PC-3 (cell line): ENCODE measurements at regions not wholly inside any gene's neighbourhood (a gene's known extent, or its start where the extent isn't known, plus 50 kb on each side); places are given as distances from the start of the nearest gene placed in this dataset.

Experiments
- CTCF ChIP-seq: fragments of 300-600 bp; sonication (generic); conservative IDR thresholded peaks from 2 replicates; pipeline ENCODE4 v1.5.1; 2017; ENCODE audit warnings: antibody characterized with exemption, low read depth, mild to moderate bottlenecking, low read length
- EZH2 ChIP-seq: fragments of 300-600 bp; sonication (generic); IDR thresholded peaks from one replicate; pipeline ENCODE4 v1.6.1; 2017; ENCODE audit warnings: antibody characterized with exemption, mild to moderate bottlenecking, low read length; ENCODE audit not compliant: unreplicated experiment
- EZH2phosphoT487 ChIP-seq: fragments of 300-600 bp; sonication (generic); IDR thresholded peaks from 2 replicates; pipeline ENCODE4 v1.6.1; 2018; ENCODE audit warnings: mild to moderate bottlenecking, antibody characterized with exemption, low read length, borderline replicate concordance

GRCh38 chr5:62824936-62825335 is 246.3 kb downstream of the LRRC70 start:
- TF ChIP-seq CTCF (no peak), EZH2 (no peak), EZH2phosphoT487 (no peak)
